GM18867 (cell line): ENCODE measurements at regions not wholly inside any gene's neighbourhood (a gene's known extent, or its start where the extent isn't known, plus 50 kb on each side); places are given as distances from the start of the nearest gene placed in this dataset.

Source experiments
- ATAC-seq: cut with Tn5 transposase; IDR thresholded peaks from one replicate; pipeline ENCODE4 v1.9.1; 2021; ENCODE audit warnings: mild to moderate bottlenecking, moderate library complexity; ENCODE audit not compliant: unreplicated experiment

- no peak for ATAC-seq
Observed at GRCh38 chr7:113715981-113716856, 202.6 kb downstream of the PPP1R3A start.

- ATAC-seq, result no peak
Observed at GRCh38 chr7:113715262-113715661, 203.5 kb downstream of the PPP1R3A start.

DNA sequence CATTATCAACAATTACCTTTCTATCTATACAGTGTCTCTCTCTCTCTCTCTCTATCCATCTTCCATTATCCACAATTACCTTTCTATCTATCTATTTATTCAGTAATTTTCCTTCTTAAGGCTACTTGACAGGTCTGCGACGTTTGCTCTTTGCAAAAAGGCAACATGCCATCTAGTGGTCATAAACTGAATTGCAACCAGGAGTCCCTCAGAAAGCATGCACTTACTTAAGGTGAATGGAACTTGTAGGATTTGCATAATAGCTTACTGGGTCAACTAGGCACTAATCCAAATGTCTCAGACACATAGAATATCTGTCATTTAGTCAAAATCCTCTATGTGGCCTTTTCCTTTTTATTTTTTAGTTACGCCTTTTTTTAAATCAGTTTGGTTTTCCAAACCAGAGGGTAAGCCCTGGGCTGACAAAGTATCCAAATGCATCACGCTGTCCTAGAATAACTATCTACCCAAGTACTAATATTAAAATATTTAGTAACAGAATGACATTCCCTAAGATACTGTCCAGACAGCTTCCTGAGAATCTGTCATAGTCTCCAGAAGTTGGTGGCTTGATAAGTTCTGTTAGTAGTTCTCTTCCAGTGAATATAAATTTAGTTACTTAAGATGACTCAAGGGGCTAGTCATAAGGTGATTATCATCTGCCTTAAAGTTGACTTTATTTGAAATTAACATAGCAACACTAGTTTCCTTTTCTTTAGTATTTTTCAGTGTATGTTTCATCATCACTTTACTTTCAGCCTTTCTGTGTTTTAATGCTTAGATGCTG, 208.3 kb downstream of the PPP1R3A start:
- ATAC-seq, result peak; percentile 98

DNA sequence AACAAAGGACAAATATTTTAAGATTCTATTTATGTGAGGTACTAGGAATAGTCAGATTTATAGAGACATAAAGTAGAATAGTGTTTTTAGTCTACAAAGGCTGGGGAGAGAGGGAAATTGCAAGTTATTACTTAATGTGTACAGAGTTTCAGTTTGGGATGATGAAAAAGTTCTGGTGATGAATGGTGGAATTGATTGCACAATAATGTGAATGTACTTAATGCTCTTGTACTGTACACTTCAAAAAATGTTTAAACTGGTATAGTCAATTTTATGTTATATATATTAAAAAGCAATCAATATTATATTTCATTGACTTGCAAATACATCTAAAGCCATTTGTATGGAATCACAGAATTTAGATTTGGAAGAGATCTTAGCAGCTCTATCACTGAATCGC, 213.4 kb downstream of the PPP1R3A start:
- no peak for ATAC-seq

DNA sequence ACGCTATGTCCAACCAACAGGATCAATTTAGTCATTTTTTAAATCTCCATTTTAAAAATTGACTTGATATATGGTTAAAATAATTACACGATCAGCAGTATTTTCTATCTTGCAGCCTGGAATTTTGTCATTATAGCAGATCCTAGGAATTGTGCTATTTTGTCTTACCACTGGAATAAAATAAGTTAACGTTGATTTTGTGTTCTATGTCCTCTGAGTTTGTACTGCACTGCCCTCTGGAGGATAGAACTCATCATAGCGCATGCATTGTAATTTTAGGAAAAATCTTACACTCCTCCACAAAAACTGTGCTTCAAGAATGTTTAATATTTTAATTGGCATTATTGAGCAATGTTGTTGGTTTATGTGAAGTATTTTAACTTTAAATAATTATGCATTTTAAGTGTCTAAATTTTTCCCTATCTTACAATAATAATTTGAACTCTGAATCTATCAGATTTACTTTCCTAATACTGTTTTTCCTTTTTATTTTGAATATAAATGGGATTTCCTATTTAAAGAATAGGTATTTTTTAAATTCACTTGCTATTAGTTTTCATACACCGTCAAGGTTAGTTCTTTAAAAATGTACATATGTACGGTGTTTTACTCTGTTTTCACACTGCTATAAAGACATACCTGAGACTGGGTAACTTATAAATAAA, 220.1 kb downstream of the PPP1R3A start:
- peak; percentile 73 for ATAC-seq

- ATAC-seq, result no peak
Observed at GRCh38 chr7:113694149-113694548, 224.7 kb downstream of the PPP1R3A start.

- ATAC-seq, result no peak
Observed at GRCh38 chr7:113684165-113684564, 234.6 kb downstream of the PPP1R3A start.

DNA sequence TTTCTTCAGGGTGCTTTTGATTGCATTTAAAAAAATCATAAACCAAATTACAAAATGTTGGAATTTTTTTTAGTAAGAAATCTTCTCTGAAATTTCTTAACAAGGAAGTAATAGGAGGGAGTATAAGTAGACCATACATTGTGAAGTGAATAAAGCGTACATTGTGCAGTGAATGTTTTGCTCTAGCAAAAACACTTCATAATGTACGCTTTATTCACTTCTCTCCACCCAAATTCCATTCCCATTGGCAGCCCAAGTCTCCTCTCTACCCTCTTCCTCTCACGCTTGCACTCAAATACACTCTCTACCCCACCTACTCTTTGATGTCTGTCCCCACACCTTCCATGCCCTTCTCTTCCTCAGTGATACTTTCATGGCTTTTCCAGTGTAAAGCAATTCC, 241.0 kb downstream of the PPP1R3A start:
- no peak for ATAC-seq

GRCh38 chr7:113664867-113665266, 253.9 kb downstream of the PPP1R3A start:
- ATAC-seq, result no peak

DNA sequence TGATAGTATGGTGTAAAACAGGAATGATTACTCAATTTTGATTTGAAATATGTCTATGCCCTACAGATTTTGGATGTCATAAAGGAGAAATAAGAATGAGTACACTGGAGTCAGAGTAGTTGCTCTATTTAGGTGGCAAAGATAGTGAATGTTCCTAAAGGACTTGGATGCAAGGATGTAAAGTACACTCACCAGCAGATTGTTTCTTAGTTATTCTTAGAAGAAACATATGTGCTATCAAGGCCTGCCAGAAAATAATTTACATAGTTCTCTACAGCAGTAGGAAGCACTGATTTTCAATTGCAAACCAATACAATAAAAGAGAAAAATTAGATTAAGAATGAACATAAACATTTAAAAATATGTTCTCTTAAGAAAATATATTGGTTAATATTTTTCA, 259.4 kb downstream of the PPP1R3A start:
- ATAC-seq, result no peak

- ATAC-seq, result peak; percentile 99
Observed at GRCh38 chr7:113657603-113658002, 261.2 kb downstream of the PPP1R3A start.

DNA sequence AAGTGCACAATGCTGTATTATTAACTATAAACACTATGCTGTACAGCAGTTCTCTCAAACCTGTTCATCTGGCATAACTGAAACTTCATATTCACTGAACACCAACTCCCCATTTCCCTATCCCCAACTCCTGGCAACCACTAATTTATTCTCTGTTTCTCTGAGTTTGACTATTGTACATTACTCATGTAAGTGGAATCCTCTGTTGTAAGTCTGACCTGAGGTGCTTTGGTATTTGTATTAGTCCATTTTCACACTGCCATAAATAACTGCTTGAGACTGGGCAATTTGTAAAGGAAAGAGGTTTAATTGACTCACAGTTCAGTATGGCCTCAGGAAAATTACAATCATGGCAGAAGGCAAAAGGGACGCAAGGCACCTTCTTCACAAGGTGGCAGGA, 266.3 kb downstream of the PPP1R3A start:
- ATAC-seq, result no peak

- ATAC-seq, result no peak
Observed at GRCh38 chr7:113649556-113649955, 269.3 kb downstream of the PPP1R3A start.

- no peak for ATAC-seq
Observed at GRCh38 chr7:113639221-113639620, 279.6 kb downstream of the PPP1R3A start.

DNA sequence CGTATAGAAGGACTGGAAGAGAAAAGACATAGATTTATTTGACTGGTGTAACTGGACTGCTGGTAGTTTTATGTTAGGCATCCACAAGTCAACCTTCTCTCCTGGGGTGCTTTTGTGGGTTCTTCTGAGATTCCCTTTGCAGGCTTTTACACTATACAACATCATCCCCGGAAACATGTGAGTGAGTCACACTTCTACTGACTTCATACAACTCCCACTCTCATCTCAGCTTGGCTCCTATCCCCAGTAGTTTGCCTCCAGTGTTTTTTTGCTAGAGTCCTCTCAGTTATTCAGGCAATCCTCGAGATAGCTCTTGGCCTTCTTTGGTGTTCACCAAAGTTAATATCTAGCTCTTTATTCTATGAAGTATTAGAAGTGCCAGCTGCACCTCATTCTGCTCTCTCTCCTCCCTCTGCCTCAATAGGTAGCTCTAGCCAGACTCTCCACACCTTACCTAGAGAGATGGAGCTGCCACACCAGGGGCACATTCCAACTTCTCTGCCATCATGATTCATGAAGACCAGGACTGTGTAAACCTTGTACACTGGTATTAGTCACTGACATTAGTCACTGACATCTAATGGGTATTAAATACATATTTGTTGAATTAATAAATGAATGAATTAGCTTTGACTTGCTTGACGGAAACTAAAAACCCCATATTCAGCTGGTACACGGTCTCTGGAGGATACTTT, 281.9 kb downstream of the PPP1R3A start:
- ATAC-seq, result no peak

DNA sequence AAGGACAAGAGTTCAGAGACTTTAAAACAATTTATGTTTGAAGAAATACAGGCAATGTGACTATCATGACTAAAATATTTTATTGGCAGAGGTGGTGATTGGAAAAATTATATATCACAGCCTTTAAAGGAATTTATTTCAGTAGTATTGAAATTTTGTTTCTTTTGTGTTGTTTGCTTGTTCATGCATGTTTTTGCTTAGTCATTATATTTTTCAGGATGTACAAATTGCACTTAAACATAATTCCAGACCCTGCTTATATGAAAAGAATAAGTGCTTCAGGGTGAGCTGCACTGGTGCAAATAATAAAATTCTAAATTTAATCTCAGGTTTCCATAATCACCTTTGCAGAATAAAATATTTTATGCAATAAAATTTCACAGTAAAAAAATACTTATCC, 283.3 kb downstream of the PPP1R3A start:
- ATAC-seq, result no peak

DNA sequence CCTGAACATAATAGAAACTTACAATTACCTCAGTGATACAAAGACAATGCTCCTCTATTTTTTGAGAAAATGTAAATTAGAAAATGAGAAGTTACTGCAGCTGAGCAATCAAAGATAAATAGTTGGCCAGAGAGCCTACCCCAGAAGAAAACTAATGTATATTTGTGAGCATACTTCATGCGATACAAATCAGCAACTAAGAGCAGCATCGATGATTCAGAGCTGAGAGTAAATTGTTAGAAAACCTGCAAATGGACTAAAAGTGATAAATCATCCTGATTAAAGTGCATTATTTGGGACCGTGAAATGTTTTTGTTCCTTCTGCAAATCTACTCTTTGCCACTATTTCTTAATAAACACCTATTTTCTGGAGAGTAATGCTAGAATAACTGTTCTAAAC, 285.7 kb downstream of the PPP1R3A start:
- no peak for ATAC-seq

DNA sequence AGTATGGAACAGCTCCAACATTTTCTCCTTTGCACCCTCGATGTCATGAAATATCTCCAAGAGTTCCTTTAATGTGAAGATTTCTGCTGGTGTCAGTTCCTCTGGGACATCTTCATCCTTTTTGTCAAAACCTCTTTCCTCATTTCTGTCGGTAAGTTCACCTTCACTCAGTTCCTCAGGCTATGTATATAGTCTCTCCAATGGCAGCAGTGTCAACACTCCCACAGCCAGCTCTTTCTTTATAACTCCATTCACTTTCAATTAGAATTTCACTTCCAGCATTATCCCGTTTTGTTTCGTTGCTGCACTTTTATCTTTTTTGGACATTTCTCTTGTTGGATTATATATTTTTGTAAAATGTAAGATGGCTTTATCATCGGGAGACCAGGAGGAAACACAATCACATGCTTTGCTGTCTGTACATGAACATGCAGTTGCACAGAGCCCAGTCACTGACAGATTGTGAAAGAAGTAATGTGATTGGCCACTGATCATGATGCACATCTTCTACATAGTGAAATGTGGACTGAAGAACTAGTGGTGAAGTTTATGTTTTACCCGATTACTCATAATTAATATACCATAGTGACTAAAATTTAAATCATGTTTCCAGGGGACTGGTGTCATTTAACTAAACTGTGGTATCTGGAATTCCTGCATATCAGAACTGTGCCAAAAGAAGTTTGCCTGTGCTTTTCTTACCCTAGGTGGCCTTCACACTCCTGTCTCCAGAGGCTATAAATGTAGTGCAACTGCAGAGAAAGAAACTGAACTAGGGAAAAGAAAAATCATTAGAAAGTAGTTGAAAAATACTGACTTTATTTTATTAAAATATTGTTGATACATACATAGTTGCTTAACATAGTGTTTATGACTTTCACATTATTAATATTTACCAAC, 289.6 kb downstream of the PPP1R3A start:
- peak; percentile 78 for ATAC-seq

- ATAC-seq, result no peak
Observed at GRCh38 chr7:113625494-113626102, 293.2 kb downstream of the PPP1R3A start.
